Gastrocnemius medialis (tissue), 4 donors: ENCODE measurements at regions not wholly inside any gene's neighbourhood (a gene's known extent, or its start where the extent isn't known, plus 50 kb on each side); places are given as distances from the start of the nearest gene placed in this dataset.

ENCODE experiments used
- CTCF ChIP-seq, 5 experiments: fragments of 450-650 bp in 3 of 5; fragments of 200-600 bp in 2 of 5; sonication (generic) in 2 of 5; IDR thresholded peaks in 4 of 5; conservative IDR thresholded peaks in 1 of 5; 1 replicate in 4 of 5; 2 replicates in 1 of 5; pipeline ENCODE4 v1.5.1; 2016 to 2019; ENCODE audit warnings: antibody characterized with exemption in 5 of 5, mild to moderate bottlenecking in 3 of 5, moderate library complexity in 3 of 5
- POLR2A ChIP-seq, 2 donors: fragments of 450-650 bp; IDR thresholded peaks; one replicate each; pipeline ENCODE4 v1.6.1; 2017; ENCODE audit warnings: antibody characterized with exemption in 2 of 2, mild to moderate bottlenecking in 2 of 2, moderate library complexity in 2 of 2

GRCh38 chr7:101708223-101708622 is 79.1 kb upstream of the MYL10 start:
- TF ChIP-seq CTCF (IDR thresholded peaks at IDR 0.05 in 4 of 5, conservative IDR thresholded peaks at IDR 0.05 in 1 of 5) (no peak), POLR2A (IDR thresholded peaks at IDR 0.05) (no peak)
